H1 (cell line): ENCODE measurements at regions not wholly inside any gene's neighbourhood (a gene's known extent, or its start where the extent isn't known, plus 50 kb on each side); places are given as distances from the start of the nearest gene placed in this dataset.

Experiments
- EGR1 ChIP-seq: IDR thresholded peaks from 2 replicates; pipeline ENCODE4 v1.6.1; 2011; ENCODE audit warnings: low read depth, low read length, borderline replicate concordance
- RBBP5 ChIP-seq: IDR thresholded peaks from 2 replicates; pipeline ENCODE4 v1.7.1; 2012; ENCODE audit warnings: low read depth, mild to moderate bottlenecking, inconsistent platforms, low read length, moderate library complexity, borderline replicate concordance
- SIX5 ChIP-seq: IDR thresholded peaks from 2 replicates; pipeline ENCODE4 v1.6.1; 2011; ENCODE audit warnings: mild to moderate bottlenecking, low read depth, low read length
- TAF7 ChIP-seq: optimal IDR thresholded peaks from 2 replicates; pipeline ENCODE3; 2011; ENCODE audit warnings: low read depth, mild to moderate bottlenecking, inconsistent platforms, low read length, moderate library complexity, borderline replicate concordance
- TEAD4 ChIP-seq: IDR thresholded peaks from 2 replicates; pipeline ENCODE4 v1.6.1; 2012; ENCODE audit warnings: low read depth, low read length, inconsistent platforms, mixed read lengths
- TF ChIP-seq, protein P1 (sequence below): fragments of 300-600 bp; sonication (generic); IDR thresholded peaks from 2 replicates; pipeline ENCODE4 v1.7.1; 2012; ENCODE audit warnings: low read length, moderate library complexity, mild to moderate bottlenecking, inconsistent platforms; ENCODE audit not compliant: insufficient replicate concordance
- TF ChIP-seq, protein P2 (sequence below): IDR thresholded peaks from 2 replicates; pipeline ENCODE4 v1.6.1; 2012; ENCODE audit warnings: inconsistent platforms

DNA sequence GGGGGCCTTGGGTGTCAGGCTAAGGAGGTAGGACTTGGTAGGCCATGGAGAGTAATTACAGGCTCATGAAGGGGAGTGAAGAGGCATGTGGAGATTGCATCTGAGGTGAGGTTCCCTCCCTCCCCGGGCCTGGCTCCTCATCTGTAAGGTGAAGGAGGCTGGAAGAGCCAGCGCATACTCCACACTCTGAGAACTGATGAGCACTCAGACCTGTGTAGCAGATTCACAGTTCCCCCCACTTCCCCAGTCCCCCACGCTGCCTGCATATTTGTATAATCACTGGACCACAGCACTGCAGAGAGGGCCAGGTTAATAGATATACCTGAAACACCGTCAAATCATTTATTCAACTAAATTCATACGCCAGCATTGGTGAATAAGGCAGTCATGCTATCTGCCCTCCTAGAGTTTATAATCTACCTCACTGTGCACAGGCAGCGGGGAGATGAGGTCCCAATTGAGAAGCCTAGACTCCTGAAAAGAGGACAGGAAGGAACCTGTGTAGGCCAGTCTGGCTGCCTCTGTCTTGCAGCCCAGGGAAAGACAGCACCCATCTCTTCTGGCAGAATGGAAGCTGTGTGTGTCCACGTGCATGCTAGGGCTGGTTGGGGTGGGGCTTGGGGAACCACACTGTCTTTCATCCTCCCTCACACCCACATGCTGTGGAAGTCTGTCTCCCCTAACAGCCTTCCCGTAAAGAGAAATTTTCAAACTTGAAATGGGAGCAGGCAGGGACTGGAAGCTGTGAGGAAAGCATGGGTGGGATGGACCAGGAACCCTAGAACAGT lies 110.6 kb upstream of the ATP1A1 start (continued):
- TF ChIP-seq, protein P1, sequence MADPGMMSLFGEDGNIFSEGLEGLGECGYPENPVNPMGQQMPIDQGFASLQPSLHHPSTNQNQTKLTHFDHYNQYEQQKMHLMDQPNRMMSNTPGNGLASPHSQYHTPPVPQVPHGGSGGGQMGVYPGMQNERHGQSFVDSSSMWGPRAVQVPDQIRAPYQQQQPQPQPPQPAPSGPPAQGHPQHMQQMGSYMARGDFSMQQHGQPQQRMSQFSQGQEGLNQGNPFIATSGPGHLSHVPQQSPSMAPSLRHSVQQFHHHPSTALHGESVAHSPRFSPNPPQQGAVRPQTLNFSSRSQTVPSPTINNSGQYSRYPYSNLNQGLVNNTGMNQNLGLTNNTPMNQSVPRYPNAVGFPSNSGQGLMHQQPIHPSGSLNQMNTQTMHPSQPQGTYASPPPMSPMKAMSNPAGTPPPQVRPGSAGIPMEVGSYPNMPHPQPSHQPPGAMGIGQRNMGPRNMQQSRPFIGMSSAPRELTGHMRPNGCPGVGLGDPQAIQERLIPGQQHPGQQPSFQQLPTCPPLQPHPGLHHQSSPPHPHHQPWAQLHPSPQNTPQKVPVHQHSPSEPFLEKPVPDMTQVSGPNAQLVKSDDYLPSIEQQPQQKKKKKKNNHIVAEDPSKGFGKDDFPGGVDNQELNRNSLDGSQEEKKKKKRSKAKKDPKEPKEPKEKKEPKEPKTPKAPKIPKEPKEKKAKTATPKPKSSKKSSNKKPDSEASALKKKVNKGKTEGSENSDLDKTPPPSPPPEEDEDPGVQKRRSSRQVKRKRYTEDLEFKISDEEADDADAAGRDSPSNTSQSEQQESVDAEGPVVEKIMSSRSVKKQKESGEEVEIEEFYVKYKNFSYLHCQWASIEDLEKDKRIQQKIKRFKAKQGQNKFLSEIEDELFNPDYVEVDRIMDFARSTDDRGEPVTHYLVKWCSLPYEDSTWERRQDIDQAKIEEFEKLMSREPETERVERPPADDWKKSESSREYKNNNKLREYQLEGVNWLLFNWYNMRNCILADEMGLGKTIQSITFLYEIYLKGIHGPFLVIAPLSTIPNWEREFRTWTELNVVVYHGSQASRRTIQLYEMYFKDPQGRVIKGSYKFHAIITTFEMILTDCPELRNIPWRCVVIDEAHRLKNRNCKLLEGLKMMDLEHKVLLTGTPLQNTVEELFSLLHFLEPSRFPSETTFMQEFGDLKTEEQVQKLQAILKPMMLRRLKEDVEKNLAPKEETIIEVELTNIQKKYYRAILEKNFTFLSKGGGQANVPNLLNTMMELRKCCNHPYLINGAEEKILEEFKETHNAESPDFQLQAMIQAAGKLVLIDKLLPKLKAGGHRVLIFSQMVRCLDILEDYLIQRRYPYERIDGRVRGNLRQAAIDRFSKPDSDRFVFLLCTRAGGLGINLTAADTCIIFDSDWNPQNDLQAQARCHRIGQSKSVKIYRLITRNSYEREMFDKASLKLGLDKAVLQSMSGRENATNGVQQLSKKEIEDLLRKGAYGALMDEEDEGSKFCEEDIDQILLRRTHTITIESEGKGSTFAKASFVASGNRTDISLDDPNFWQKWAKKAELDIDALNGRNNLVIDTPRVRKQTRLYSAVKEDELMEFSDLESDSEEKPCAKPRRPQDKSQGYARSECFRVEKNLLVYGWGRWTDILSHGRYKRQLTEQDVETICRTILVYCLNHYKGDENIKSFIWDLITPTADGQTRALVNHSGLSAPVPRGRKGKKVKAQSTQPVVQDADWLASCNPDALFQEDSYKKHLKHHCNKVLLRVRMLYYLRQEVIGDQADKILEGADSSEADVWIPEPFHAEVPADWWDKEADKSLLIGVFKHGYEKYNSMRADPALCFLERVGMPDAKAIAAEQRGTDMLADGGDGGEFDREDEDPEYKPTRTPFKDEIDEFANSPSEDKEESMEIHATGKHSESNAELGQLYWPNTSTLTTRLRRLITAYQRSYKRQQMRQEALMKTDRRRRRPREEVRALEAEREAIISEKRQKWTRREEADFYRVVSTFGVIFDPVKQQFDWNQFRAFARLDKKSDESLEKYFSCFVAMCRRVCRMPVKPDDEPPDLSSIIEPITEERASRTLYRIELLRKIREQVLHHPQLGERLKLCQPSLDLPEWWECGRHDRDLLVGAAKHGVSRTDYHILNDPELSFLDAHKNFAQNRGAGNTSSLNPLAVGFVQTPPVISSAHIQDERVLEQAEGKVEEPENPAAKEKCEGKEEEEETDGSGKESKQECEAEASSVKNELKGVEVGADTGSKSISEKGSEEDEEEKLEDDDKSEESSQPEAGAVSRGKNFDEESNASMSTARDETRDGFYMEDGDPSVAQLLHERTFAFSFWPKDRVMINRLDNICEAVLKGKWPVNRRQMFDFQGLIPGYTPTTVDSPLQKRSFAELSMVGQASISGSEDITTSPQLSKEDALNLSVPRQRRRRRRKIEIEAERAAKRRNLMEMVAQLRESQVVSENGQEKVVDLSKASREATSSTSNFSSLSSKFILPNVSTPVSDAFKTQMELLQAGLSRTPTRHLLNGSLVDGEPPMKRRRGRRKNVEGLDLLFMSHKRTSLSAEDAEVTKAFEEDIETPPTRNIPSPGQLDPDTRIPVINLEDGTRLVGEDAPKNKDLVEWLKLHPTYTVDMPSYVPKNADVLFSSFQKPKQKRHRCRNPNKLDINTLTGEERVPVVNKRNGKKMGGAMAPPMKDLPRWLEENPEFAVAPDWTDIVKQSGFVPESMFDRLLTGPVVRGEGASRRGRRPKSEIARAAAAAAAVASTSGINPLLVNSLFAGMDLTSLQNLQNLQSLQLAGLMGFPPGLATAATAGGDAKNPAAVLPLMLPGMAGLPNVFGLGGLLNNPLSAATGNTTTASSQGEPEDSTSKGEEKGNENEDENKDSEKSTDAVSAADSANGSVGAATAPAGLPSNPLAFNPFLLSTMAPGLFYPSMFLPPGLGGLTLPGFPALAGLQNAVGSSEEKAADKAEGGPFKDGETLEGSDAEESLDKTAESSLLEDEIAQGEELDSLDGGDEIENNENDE, result no peak
- TF ChIP-seq SIX5 (no peak), RBBP5 (no peak), EGR1 (no peak), TAF7 (no peak), TEAD4 (no peak)
- TF ChIP-seq, protein P2, sequence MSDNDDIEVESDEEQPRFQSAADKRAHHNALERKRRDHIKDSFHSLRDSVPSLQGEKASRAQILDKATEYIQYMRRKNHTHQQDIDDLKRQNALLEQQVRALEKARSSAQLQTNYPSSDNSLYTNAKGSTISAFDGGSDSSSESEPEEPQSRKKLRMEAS, result no peak
- TF ChIP-seq, all 59 proteins: peak for 0
